Neural cell (in vitro differentiated cells): ENCODE measurements at regions not wholly inside any gene's neighbourhood (a gene's known extent, or its start where the extent isn't known, plus 50 kb on each side); places are given as distances from the start of the nearest gene placed in this dataset.

Experiments
- EP300 ChIP-seq: fragments of 450-650 bp; conservative IDR thresholded peaks from 2 replicates; pipeline ENCODE4 v1.6.1; 2014; ENCODE audit warnings: antibody characterized with exemption, mild to moderate bottlenecking, moderate library complexity; ENCODE audit not compliant: poor library complexity, severe bottlenecking
- EZH2 ChIP-seq: fragments of 200-600, 300-800 bp; shearing (Covaris generic), sonication (generic); IDR thresholded peaks from 2 replicates; pipeline ENCODE4 v1.6.1; 2014; ENCODE audit warnings: antibody characterized with exemption, low read length, borderline replicate concordance, mild to moderate bottlenecking; ENCODE audit not compliant: insufficient read depth, poor library complexity, severe bottlenecking
- MXI1 ChIP-seq: fragments of 450-650 bp; conservative IDR thresholded peaks from 2 replicates; pipeline ENCODE4 v1.6.1; 2014; ENCODE audit warnings: antibody characterized with exemption, mild to moderate bottlenecking; ENCODE audit not compliant: poor library complexity, severe bottlenecking
- TF ChIP-seq, protein P1 (sequence below): fragments of 450-650 bp; IDR thresholded peaks from 2 replicates; pipeline ENCODE4 v1.5.1; 2014; ENCODE audit warnings: antibody characterized with exemption, mild to moderate bottlenecking, moderate library complexity; ENCODE audit not compliant: poor library complexity, severe bottlenecking
- TF ChIP-seq, protein P2 (sequence below): IDR thresholded peaks from 2 replicates; pipeline ENCODE4 v1.6.1; 2012; ENCODE audit warnings: borderline replicate concordance

DNA sequence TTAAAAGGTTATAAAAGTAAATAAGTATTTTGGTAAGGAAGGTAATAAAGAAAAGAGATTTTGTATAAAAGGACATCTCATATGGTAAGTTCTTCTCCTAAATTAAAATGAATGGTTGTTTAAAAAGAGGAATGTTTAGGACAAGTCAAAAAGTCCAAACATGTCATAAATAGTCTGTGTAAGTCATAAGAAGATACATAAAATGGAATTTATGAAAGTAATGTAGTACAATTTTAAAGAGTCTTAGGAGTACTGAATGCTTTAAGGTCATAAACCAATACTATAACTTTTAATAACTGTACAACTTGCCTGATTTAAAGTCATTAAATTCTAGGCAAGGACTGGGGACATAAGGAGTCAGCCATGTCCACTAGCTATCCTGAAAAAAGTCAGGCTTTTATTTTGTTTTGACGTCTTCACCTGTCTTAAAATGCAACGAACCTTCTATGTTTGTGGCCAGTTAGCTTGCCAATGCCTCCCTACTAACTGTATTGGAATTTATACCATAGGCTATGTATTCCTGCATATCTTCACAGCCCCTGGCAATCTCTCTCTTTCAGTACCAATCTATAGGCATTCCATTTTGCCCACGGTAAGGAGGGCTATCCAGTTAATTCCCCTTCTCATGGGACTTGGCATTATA, 312.3 kb upstream of the LRRTM4 start:
- TF ChIP-seq, protein P1, sequence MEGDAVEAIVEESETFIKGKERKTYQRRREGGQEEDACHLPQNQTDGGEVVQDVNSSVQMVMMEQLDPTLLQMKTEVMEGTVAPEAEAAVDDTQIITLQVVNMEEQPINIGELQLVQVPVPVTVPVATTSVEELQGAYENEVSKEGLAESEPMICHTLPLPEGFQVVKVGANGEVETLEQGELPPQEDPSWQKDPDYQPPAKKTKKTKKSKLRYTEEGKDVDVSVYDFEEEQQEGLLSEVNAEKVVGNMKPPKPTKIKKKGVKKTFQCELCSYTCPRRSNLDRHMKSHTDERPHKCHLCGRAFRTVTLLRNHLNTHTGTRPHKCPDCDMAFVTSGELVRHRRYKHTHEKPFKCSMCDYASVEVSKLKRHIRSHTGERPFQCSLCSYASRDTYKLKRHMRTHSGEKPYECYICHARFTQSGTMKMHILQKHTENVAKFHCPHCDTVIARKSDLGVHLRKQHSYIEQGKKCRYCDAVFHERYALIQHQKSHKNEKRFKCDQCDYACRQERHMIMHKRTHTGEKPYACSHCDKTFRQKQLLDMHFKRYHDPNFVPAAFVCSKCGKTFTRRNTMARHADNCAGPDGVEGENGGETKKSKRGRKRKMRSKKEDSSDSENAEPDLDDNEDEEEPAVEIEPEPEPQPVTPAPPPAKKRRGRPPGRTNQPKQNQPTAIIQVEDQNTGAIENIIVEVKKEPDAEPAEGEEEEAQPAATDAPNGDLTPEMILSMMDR: no peak
- TF ChIP-seq EZH2 (no peak), MXI1 (no peak), EP300 (no peak)
- TF ChIP-seq, protein P2, sequence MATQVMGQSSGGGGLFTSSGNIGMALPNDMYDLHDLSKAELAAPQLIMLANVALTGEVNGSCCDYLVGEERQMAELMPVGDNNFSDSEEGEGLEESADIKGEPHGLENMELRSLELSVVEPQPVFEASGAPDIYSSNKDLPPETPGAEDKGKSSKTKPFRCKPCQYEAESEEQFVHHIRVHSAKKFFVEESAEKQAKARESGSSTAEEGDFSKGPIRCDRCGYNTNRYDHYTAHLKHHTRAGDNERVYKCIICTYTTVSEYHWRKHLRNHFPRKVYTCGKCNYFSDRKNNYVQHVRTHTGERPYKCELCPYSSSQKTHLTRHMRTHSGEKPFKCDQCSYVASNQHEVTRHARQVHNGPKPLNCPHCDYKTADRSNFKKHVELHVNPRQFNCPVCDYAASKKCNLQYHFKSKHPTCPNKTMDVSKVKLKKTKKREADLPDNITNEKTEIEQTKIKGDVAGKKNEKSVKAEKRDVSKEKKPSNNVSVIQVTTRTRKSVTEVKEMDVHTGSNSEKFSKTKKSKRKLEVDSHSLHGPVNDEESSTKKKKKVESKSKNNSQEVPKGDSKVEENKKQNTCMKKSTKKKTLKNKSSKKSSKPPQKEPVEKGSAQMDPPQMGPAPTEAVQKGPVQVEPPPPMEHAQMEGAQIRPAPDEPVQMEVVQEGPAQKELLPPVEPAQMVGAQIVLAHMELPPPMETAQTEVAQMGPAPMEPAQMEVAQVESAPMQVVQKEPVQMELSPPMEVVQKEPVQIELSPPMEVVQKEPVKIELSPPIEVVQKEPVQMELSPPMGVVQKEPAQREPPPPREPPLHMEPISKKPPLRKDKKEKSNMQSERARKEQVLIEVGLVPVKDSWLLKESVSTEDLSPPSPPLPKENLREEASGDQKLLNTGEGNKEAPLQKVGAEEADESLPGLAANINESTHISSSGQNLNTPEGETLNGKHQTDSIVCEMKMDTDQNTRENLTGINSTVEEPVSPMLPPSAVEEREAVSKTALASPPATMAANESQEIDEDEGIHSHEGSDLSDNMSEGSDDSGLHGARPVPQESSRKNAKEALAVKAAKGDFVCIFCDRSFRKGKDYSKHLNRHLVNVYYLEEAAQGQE: no peak
